ENCODE measurements at regions not wholly inside any gene's neighbourhood (a gene's known extent, or its start where the extent isn't known, plus 50 kb on each side); places are given as distances from the start of the nearest gene placed in this dataset.

DNA sequence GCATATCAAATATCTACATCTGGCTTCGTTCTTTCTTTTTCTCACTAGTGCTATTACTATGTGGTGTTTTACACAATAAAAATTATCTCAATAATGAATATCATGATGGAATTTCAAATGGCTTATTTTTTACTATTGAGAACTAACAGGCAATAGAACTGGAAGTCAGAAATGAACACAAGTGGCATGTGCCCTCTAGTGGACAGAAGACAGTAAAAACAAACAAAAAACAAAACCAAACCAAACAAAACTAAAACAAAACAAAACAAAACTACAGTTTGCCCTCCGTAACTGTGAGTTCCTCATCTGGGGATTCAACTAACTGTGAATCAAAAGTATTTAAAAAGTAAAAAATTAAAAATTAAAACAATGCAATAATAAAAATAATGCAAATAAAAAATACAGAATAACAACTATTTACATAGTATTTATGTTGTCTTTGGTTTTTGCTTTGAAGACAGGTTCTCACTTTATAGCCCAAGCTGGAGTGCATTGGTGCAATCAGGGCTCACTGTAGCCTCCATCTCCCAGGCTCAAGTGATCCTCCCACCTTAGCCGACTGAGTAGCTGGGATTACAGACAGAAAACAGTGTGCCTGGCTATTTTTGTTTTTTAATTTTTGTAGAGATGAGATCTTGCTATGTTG lies 195.6 kb upstream of the TACR3 start:
- TF ChIP-seq, protein P1, sequence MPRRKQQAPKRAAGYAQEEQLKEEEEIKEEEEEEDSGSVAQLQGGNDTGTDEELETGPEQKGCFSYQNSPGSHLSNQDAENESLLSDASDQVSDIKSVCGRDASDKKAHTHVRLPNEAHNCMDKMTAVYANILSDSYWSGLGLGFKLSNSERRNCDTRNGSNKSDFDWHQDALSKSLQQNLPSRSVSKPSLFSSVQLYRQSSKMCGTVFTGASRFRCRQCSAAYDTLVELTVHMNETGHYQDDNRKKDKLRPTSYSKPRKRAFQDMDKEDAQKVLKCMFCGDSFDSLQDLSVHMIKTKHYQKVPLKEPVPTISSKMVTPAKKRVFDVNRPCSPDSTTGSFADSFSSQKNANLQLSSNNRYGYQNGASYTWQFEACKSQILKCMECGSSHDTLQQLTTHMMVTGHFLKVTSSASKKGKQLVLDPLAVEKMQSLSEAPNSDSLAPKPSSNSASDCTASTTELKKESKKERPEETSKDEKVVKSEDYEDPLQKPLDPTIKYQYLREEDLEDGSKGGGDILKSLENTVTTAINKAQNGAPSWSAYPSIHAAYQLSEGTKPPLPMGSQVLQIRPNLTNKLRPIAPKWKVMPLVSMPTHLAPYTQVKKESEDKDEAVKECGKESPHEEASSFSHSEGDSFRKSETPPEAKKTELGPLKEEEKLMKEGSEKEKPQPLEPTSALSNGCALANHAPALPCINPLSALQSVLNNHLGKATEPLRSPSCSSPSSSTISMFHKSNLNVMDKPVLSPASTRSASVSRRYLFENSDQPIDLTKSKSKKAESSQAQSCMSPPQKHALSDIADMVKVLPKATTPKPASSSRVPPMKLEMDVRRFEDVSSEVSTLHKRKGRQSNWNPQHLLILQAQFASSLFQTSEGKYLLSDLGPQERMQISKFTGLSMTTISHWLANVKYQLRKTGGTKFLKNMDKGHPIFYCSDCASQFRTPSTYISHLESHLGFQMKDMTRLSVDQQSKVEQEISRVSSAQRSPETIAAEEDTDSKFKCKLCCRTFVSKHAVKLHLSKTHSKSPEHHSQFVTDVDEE (CRISPR knock-in tag; IDR thresholded peaks at IDR 0.05) = no peak
- TF ChIP-seq ISL1 (CRISPR knock-in tag; IDR thresholded peaks at IDR 0.05) = no peak
- peak; percentile 58; the same call in 2 of the 3 replicates for ATAC-seq

DNA sequence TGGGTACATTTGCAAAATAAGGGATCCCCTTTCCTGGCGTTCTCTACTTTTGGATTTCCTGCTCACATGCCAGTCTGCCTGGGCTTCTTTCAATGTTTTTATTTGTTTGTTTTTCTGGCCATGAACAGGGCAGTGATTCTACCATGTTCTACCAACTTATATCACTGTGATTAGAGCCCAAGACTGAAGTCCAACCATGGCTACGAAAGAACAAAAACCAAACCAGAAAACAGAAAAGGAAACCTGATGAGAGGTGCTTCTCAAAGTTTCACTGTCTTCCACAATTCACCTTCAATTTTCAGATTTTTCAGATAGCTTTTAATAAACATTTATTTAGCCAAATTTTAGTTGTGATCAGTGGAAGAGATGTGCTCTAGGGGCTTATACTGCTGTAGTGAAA lies 187.6 kb upstream of the TACR3 start:
- no peak for ATAC-seq
- TF ChIP-seq, protein P2, sequence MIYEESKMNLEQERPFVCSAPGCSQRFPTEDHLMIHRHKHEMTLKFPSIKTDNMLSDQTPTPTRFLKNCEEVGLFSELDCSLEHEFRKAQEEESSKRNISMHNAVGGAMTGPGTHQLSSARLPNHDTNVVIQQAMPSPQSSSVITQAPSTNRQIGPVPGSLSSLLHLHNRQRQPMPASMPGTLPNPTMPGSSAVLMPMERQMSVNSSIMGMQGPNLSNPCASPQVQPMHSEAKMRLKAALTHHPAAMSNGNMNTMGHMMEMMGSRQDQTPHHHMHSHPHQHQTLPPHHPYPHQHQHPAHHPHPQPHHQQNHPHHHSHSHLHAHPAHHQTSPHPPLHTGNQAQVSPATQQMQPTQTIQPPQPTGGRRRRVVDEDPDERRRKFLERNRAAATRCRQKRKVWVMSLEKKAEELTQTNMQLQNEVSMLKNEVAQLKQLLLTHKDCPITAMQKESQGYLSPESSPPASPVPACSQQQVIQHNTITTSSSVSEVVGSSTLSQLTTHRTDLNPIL (CRISPR knock-in tag; IDR thresholded peaks at IDR 0.05; ENCODE audit: low read depth) = no peak
- no peak for TF ChIP-seq ESRRG (CRISPR knock-in tag; IDR thresholded peaks at IDR 0.05)
- TF ChIP-seq PPARA (CRISPR knock-in tag; IDR thresholded peaks at IDR 0.05; ENCODE audit: borderline replicate concordance) = no peak
- no peak for TF ChIP-seq OSR1 (CRISPR knock-in tag; IDR thresholded peaks at IDR 0.05)
- no peak for TF ChIP-seq ZC3H10 (CRISPR knock-in tag; IDR thresholded peaks at IDR 0.05)

DNA sequence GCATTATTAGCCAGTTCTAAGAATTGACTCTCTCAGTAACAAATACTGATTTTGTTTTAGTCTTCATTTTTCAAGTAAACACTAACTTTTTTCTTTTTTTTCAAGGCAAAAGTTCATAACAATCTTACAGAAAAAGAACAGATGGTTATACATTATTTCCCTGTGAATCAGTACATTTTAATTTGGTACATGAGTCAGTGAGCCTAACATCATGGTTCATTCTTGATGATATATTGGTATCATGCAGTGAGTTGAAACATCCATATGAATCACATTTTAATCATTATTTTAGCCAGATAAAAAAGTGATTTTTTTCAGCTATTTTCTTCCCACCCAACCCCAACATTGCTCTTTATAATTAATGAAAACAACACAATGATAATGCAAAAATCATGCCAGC lies 184.3 kb upstream of the TACR3 start:
- TF ChIP-seq PPARA (CRISPR knock-in tag; IDR thresholded peaks at IDR 0.05; ENCODE audit: borderline replicate concordance) (no peak), RARB (CRISPR knock-in tag; IDR thresholded peaks at IDR 0.05) (no peak)
- ATAC-seq = no peak

DNA sequence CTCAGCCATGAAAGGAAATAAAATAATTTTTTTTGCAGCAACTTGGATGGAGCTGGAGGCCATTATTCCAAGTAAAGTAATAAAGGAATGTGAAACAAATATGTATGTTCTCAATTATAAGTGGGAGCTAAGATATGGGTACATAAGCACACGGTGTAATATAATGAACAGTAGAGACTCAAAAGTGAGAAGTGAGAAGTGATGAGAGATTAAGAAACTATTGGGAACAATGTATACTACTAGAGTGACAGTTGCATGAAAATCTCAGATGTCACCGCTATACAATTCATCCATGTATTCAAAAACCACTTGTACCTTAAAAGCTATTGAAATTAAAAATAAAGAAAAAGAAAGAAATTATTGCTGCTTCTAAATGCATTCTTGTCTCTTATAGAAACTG lies 182.9 kb upstream of the TACR3 start:
- ATAC-seq = no peak
- TF ChIP-seq TCF4 (CRISPR knock-in tag; IDR thresholded peaks at IDR 0.05; ENCODE audit: borderline replicate concordance) = no peak
- TF ChIP-seq ZC3H10 (CRISPR knock-in tag; IDR thresholded peaks at IDR 0.05) = no peak
- TF ChIP-seq, protein P1 (CRISPR knock-in tag; IDR thresholded peaks at IDR 0.05) = no peak
- no peak for TF ChIP-seq ZNF70 (CRISPR knock-in tag; IDR thresholded peaks at IDR 0.05)
- TF ChIP-seq ISL1 (CRISPR knock-in tag; IDR thresholded peaks at IDR 0.05) = no peak
- no peak for TF ChIP-seq ZFP30 (CRISPR knock-in tag; IDR thresholded peaks at IDR 0.05)
- no peak for TF ChIP-seq ZFP3 (CRISPR knock-in tag; IDR thresholded peaks at IDR 0.05)

DNA sequence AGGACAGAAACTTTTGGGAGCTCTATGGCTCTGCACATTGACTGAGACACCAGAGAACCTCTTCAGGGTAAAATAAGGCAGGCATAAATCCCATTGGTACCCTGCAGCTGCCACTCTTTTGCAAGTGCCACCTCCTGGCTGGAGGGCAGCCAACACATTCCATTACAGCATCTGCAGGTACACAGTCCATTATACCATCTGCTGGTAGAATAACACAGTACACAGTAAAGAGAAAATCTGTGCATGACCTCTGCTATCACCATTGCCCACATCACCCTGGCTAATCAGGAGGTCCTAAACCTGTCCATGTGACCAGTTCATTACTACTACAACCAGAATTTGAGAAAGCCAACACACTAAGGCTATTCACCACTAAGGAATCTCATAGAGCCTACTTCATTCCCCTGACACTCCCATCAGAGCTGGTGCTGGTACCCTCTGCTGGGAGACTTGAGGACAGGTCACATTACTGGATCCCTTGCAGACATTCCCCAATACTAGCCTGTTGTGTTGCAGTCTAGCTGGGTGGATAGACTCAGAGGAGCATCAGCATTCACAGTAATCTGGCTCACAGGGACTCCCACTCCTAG lies 176.2 kb upstream of the TACR3 start:
- ATAC-seq = no peak
- no peak for TF ChIP-seq ZNF8 (CRISPR knock-in tag; IDR thresholded peaks at IDR 0.05)
- no peak for TF ChIP-seq ARNTL (CRISPR knock-in tag; IDR thresholded peaks at IDR 0.05; ENCODE audit: borderline replicate concordance, low read depth)
- no peak for TF ChIP-seq ZC3H10 (CRISPR knock-in tag; IDR thresholded peaks at IDR 0.05)
- TF ChIP-seq BACH2 (CRISPR knock-in tag; IDR thresholded peaks at IDR 0.05; ENCODE audit: borderline replicate concordance) = no peak
- TF ChIP-seq, protein P2 (CRISPR knock-in tag; IDR thresholded peaks at IDR 0.05; ENCODE audit: low read depth) = no peak
- no peak for TF ChIP-seq GLIS3 (CRISPR knock-in tag; IDR thresholded peaks at IDR 0.05)
- no peak for TF ChIP-seq SNAI2 (CRISPR knock-in tag; IDR thresholded peaks at IDR 0.05)
- TF ChIP-seq, protein P3, sequence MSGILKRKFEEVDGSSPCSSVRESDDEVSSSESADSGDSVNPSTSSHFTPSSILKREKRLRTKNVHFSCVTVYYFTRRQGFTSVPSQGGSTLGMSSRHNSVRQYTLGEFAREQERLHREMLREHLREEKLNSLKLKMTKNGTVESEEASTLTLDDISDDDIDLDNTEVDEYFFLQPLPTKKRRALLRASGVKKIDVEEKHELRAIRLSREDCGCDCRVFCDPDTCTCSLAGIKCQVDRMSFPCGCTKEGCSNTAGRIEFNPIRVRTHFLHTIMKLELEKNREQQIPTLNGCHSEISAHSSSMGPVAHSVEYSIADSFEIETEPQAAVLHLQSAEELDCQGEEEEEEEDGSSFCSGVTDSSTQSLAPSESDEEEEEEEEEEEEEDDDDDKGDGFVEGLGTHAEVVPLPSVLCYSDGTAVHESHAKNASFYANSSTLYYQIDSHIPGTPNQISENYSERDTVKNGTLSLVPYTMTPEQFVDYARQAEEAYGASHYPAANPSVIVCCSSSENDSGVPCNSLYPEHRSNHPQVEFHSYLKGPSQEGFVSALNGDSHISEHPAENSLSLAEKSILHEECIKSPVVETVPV (CRISPR knock-in tag; IDR thresholded peaks at IDR 0.05) = no peak
- TF ChIP-seq TOX (CRISPR knock-in tag; IDR thresholded peaks at IDR 0.05; ENCODE audit: borderline replicate concordance) = no peak
- no peak for TF ChIP-seq ISL1 (CRISPR knock-in tag; IDR thresholded peaks at IDR 0.05)
- no peak for TF ChIP-seq OSR1 (CRISPR knock-in tag; IDR thresholded peaks at IDR 0.05)
- TF ChIP-seq, protein P1 (CRISPR knock-in tag; IDR thresholded peaks at IDR 0.05) = no peak

Measured in SK-N-SH treated with all-trans-retinoic acid at 6 μM for 48 hours (cell line).